Skin epidermis (tissue), 12 donors: ENCODE measurements at regions not wholly inside any gene's neighbourhood (a gene's known extent, or its start where the extent isn't known, plus 50 kb on each side); places are given as distances from the start of the nearest gene placed in this dataset.
A peak's percentile ranks its signal among the peaks of the same experiment; 100 is the strongest.
"Not testable (repeated sequence)": the region's sequence is repeated elsewhere in the genome, so short reads cannot be mapped to it uniquely, and the experiment has no call there.

Source experiments
- H3K27ac ChIP-seq, 21 experiments: fragments of 200-600 bp; sonication (generic) in 11 of 21; one replicate each; pipeline ENCODE4 v1.5.0; 2020; ENCODE audit warnings: mild to moderate bottlenecking in 3 of 21, inconsistent platforms in 2 of 21, moderate library complexity in 2 of 21
- H3K4me3 ChIP-seq, 7 experiments: fragments of 200-600 bp; sonication (generic) in 2 of 7; one replicate each; pipeline ENCODE4 v1.5.0; 2020; ENCODE audit warnings: inconsistent platforms in 2 of 7, mild to moderate bottlenecking in 2 of 7, moderate library complexity in 1 of 7

DNA sequence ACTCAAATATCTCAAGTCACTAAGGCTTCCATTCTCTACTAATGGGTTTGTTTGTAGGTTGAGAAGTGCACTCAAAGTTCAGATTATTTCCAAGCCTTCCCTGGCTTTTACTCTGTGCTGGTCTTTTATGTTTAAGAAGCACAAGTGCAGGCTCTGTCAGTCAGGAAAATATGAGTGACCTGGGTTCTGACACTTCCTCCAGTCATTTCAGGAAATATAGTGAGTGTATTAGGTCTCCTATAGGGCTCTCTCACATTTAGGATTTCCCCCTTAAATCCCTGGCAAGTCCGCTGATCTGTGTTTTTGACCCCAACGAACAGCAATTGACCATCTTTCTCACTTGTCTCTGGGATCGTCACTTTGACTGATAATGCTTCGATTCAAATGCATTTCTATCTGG is 210.2 kb downstream of the ARPP21 start:
- Histone ChIP-seq H3K4me3 (no peak overlapping the region), H3K27ac (no peak overlapping the region)

- Histone ChIP-seq H3K4me3 (no peak overlapping the region), H3K27ac (no peak overlapping the region)
Measured at GRCh38 chr3:35849963-35850362, 210.6 kb downstream of the ARPP21 start.

- Histone ChIP-seq H3K4me3 (no peak overlapping the region), H3K27ac (no peak overlapping the region)
Measured at GRCh38 chr3:35857004-35857403, 217.7 kb downstream of the ARPP21 start.

GRCh38 chr3:35862057-35862456 is 222.7 kb downstream of the ARPP21 start:
- no peak overlapping the region for H3K27ac ChIP-seq
- no peak overlapping the region for H3K4me3 ChIP-seq

DNA sequence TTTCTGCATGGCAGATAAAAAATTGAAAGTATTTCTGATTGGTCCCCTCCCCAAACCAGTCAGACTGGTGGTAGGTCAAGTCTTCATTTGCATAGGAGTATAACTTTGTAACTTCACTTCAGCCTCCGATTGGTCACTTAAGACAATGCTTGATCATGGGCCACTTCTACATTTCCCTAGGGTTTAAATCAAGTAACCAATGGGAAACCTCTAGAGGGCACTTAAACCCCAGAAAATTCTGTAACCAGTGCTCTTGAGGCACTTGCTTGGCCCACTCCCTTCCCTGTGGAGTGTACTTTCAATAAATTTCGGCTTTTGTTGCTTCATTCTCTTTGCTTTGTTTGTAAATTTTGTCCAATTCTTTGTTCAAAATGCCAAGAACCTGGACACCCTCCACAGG is 225.5 kb downstream of the ARPP21 start:
- Histone ChIP-seq H3K4me3 (no peak overlapping the region), H3K27ac (no peak overlapping the region)

GRCh38 chr3:35867791-35868190 is 228.5 kb downstream of the ARPP21 start:
- no peak overlapping the region for H3K4me3 ChIP-seq

DNA sequence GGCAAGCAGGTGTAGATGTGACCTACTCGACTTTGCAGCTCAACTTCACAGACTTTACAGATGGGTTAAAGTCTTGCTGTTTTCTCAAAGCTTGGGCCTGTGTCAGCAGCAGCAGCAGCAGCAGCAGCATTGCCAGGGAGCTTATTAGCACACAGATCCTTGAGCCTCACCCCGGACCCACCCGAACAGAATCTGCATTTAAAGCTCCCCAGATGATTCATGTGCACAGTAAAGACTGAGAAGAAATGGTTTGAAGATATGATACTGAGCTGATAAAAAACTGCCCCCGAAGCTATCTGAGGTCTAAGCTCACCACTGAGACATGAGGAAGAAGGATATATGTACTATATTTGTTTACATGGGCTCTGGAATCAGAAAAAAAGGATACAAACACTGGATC is 231.7 kb downstream of the ARPP21 start:
- Histone ChIP-seq H3K27ac (no peak overlapping the region), H3K4me3 (no peak overlapping the region)

More at GRCh38 chr3:35867791-35868190, 228.5 kb downstream of the ARPP21 start:
- H3K27ac ChIP-seq: no peak overlapping the region

- Histone ChIP-seq H3K4me3 (no peak overlapping the region), H3K27ac (no peak overlapping the region)
Measured at GRCh38 chr3:35883929-35884328, 244.6 kb downstream of the ARPP21 start.

DNA sequence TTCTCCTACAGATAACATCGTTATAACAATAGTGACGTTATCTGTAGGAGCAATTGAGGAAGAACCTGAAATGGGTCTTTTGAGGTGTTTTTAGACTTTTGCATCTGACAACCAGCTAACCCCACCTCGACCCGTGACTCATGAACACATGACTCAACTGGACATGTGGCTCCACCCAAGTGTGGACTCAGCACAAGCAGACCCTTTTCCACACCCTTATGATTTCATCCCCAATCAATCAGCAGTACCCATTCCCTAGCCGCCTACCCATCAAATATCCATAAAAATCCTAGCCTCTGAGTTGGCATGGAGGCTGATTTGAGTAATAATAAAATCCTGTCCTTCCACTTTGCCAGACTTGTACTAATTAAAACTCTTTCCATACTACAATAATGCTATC is 255.4 kb downstream of the ARPP21 start:
- Histone ChIP-seq H3K4me3 (no peak overlapping the region), H3K27ac (peak overlapping the region in 1 of 21 experiments; percentile 1)

GRCh38 chr3:35899245-35899644 is 259.9 kb downstream of the ARPP21 start:
- Histone ChIP-seq H3K27ac (no peak overlapping the region), H3K4me3 (no peak overlapping the region)

GRCh38 chr3:35900079-35900478 is 260.8 kb downstream of the ARPP21 start:
- H3K4me3 ChIP-seq: no peak overlapping the region
- no peak overlapping the region for H3K27ac ChIP-seq

DNA sequence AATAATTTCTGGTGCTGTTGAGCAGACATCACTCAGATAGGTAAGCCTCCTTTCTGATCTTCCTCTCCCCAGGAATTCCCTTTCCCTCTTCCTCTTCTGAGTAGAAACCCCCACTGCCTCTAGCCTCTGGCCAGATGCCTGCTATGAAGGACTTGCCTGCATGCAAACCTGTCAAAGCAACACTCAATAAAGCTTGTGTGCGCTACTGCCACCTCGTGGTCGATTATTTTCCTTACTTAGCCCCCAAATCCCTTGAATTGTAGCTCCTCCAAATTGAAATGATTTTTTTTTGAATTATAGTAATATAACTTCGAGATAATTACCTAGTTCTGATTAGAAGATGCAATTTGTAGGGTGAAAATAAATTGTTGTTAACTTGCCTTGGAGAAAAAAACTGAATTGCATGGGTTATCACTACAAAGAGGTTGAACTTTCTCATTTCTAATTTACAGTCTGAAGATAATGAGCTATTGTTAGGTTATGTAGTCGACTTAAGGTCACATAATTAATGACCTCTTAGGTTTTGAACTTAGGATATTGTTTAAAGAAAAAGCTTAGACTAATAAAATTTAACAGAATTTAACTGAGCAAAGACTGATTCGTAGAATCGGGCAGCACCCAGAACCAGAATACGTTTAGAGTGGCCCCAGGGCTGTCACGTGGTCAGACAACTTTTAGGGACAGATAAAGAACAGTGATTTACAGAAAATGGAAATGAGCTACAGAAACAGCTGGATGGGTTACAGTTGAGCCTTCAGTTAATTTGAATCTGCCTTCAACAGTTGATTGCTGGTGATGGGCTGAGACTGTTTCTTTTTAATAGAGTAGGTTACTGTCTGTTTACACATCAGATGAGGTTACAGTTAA is 269.3 kb downstream of the ARPP21 start:
- no peak overlapping the region for H3K27ac ChIP-seq
- H3K4me3 ChIP-seq: no peak overlapping the region

GRCh38 chr3:35919160-35919559 is 279.8 kb downstream of the ARPP21 start:
- H3K4me3 ChIP-seq: no peak overlapping the region
- no peak overlapping the region for H3K27ac ChIP-seq

- no peak overlapping the region for H3K27ac ChIP-seq
- H3K4me3 ChIP-seq: no peak overlapping the region
Measured at GRCh38 chr3:35921718-35922117, 282.4 kb downstream of the ARPP21 start.

GRCh38 chr3:35924070-35924469 is 284.7 kb downstream of the ARPP21 start:
- not testable (repeated sequence) for H3K27ac ChIP-seq, H3K4me3 ChIP-seq

DNA sequence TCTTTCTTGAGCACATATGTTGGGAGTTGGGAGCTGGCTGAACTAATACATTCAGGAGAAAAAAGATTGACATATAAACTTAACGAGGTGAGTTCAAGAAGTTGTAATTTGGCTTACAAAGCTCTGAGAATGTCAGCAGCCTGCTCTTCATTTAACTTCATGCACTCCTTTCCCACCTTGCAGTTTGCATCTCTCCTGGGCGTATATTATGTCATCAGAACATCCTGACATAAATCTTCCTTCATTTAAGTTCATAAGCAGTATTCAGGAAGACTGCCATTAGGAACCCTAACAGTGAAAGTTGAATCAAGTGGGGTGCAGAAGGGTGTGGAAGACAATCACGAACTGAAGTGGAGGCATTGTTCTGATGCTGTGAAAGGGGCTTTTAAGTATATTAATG is 288.1 kb downstream of the ARPP21 start:
- Histone ChIP-seq H3K27ac (no peak overlapping the region), H3K4me3 (no peak overlapping the region)

- Histone ChIP-seq H3K4me3 (no peak overlapping the region), H3K27ac (no peak overlapping the region)
Measured at GRCh38 chr3:35929158-35929557, 289.8 kb downstream of the ARPP21 start.

DNA sequence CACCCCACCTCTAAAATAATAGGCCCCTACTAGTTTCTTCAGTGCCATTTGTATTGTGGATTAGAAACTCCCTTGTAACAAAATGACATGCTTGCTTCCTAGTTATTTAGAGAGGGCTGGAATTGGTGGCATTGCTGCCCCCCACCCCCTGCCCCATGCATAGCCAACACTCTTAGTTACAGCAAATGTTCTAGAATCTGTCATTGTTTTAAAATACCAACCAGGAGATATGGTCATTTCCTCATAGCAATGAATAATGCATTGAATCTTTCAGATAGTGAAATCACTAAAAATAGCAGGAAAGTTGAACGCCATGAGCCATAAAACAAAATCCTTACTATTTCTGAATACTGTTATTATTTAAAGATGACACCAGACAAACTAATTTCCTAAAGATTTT is 292.5 kb downstream of the ARPP21 start:
- H3K27ac ChIP-seq: no peak overlapping the region
- H3K4me3 ChIP-seq: no peak overlapping the region

GRCh38 chr3:35932995-35933394 is 293.7 kb downstream of the ARPP21 start:
- H3K27ac ChIP-seq: no peak overlapping the region
- H3K4me3 ChIP-seq: no peak overlapping the region

GRCh38 chr3:35936571-35936970 is 297.2 kb downstream of the ARPP21 start:
- Histone ChIP-seq H3K27ac (no peak overlapping the region), H3K4me3 (no peak overlapping the region)

GRCh38 chr3:35944926-35945710 is 305.8 kb downstream of the ARPP21 start:
- H3K4me3 ChIP-seq: no peak overlapping the region
- H3K27ac ChIP-seq: no peak overlapping the region
